ENCODE measurements at regions not wholly inside any gene's neighbourhood (a gene's known extent, or its start where the extent isn't known, plus 50 kb on each side); places are given as distances from the start of the nearest gene placed in this dataset.

DNA sequence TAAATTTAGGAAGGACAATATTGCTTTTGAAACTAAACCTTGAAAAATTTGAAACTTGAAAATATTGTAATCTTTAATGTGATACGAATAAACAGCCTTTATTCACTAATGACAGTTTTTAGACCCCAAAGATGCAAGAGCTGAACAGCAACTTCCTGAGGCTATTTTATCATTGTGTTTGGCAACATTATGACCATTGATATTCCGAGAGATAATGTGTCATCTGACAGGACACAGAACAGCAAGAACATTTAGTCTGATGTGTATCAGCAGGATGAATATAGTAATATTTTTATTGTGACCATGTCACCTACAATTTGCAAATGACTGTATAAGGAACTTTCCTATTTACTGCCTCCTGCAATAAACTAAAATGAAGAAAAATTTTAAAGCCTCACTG lies 316.0 kb downstream of the ADAM29 start:
- TF ChIP-seq, protein P1, sequence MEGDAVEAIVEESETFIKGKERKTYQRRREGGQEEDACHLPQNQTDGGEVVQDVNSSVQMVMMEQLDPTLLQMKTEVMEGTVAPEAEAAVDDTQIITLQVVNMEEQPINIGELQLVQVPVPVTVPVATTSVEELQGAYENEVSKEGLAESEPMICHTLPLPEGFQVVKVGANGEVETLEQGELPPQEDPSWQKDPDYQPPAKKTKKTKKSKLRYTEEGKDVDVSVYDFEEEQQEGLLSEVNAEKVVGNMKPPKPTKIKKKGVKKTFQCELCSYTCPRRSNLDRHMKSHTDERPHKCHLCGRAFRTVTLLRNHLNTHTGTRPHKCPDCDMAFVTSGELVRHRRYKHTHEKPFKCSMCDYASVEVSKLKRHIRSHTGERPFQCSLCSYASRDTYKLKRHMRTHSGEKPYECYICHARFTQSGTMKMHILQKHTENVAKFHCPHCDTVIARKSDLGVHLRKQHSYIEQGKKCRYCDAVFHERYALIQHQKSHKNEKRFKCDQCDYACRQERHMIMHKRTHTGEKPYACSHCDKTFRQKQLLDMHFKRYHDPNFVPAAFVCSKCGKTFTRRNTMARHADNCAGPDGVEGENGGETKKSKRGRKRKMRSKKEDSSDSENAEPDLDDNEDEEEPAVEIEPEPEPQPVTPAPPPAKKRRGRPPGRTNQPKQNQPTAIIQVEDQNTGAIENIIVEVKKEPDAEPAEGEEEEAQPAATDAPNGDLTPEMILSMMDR (IDR thresholded peaks at IDR 0.05; ENCODE audit: extremely low read depth, missing control alignments) = no peak
- DNase-seq (ENCODE audit: low spot score) = no peak

DNA sequence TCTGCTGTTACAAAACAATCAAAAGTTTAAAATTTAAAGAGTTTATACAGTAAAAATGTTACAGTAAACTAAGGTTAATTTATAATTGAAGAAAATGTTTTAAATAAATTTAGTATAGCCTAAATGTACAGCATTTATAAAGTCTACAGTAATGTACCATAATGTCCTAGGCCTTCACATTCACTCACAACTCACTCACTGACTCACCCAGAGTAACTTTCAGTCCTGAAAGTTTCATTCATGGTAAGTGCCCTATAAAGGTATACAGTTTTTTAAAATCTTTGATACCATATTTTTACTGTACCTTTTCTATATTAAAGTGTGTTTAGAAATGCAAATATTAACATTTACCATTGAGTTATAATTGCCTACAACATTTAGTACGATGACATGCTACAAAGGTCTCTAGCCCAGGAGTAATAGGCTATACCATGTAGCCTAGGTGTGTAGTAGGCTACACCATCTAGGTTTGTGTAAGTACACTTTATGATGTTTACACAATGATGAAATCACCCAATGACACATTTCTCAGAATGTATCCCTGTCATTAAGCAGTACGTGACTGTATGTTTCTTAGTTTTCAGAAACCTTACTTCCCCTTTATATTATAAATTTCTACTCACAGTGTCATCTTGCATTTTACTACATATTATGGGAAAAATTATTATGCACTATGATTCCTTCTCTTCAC lies 320.8 kb downstream of the ADAM29 start:
- TF ChIP-seq, protein P1 (IDR thresholded peaks at IDR 0.05; ENCODE audit: extremely low read depth, missing control alignments) = no peak
- DNase-seq (ENCODE audit: low spot score) = no peak

DNA sequence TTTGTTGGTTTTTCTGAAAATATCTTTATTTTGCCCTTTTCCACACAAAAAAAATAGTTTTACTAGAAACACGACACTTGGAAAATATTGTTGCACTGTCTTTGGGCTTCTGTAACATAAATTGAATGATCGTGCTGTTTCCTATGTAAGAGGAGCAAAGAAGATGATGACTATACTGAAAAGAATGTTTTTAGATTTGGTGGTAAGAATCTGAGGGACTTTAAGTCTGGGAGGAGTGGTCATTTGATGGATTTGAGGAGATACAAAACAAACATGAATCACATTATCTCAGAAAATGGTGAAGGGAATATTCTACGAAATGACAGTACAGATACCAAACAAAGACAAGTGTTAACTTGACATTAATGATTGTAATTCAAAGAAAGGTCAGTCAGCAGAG lies 328.8 kb downstream of the ADAM29 start:
- DNase-seq (ENCODE audit: low spot score) = no peak

DNA sequence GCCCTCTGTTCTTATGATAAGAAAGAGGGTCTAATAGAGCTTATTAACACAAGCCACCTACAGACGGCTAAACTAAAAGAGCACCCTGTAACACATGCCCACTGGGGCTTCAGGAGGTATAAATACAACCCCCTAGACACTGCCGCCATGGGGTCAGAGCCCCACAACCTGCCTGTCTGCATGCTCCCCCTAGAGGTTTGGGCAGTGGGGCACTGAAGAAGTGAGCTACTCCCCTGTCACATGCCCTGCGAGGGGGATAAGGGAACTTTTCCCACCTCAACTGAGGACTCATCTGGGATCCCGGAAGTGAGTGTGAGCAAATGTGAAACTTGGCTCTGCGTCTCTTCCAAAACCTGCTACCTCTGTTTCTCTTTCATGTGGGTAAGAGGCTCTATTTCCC lies 334.5 kb downstream of the ADAM29 start:
- no peak for DNase-seq (ENCODE audit: low spot score)
- TF ChIP-seq, protein P1 (IDR thresholded peaks at IDR 0.05; ENCODE audit: extremely low read depth, missing control alignments) = no peak

More for the DNA sequence above, 328.8 kb downstream of the ADAM29 start:
- TF ChIP-seq, protein P1 (IDR thresholded peaks at IDR 0.05; ENCODE audit: extremely low read depth, missing control alignments) = no peak

DNA sequence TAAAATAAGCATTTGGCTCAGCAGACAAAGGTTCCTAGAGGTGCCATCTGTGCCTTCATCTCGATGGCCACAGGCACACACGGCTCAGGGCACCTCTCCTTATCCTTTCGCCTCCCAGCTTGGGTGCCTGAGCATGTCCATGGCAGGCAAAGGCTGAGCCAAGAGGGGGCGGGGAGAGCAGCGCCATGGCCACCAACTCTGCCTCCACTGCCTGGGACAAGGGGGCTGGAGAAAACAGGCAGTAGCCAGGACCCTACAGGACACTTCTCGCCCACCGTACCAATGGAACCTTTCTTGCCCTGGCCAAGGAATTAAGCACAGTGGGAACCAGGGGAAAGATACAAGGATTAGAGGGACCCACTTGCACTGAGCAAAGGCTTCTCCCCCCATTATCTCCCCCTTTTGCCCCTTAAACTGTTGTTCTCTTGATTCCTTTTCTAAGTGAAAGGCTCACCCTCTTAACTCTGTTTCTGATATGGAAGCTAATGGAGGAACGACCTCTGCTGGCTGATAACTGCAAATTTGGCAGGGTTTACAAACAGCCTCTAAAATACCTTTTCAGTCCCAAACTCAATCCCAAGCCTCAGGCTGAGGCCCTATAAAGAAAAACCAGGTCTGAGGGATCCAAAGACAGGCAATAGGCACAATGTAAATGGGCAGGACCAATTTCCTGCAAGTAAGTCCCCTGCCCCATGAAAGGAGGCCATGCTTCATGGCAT lies 335.2 kb downstream of the ADAM29 start:
- TF ChIP-seq, protein P1 (IDR thresholded peaks at IDR 0.05; ENCODE audit: extremely low read depth, missing control alignments) = no peak
- DNase-seq (ENCODE audit: low spot score) = no peak

DNA sequence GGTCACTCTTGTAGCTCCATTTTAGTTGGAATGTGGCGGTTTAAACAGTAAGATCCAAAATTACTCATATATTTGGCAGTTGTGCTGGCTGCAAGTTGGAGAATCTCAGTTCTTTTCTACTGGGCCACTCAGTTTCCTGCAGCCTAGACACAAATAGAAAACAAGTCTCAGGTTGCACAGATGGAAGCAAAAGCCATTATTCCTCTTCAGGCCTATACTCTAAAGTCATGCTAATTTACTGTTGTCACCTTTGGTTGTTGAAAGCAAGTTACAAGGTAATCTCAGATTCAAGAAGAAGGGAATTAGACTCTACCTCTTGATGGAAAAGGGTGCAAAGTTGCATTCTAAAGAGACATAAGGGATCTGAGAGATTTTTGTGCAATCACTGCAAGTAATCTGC lies 345.4 kb downstream of the ADAM29 start:
- no peak for DNase-seq (ENCODE audit: low spot score)
- TF ChIP-seq, protein P1 (IDR thresholded peaks at IDR 0.05; ENCODE audit: extremely low read depth, missing control alignments) = no peak

DNA sequence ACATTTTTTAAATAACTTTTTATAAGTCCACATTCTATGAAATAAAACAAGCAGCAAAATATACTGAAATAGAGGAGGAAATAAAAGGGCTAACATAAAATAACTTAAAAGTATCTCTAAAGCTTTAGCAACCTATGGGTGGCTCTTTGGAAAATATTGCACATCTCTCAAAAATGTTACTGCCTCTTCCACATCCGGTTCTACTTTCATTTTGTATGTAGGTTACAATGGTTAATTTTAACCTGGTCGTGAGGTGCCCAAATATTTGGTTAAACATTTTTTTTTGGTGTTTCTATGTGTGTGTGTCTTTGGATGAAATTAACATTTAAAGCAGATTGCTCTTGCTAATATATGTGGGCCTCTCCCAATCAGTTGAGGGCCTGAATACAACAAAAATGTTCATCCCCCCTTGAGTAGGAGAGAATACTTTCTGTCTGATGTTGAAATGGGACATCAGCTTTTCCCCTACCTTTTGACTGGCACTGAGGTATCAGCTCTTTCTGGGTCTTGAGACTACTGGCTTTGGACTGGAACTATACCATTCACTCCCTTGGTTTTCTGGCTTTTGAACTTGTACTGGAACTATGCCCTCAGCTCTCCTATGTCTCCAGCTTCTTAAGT lies 353.0 kb downstream of the ADAM29 start:
- TF ChIP-seq, protein P1 (IDR thresholded peaks at IDR 0.05; ENCODE audit: extremely low read depth, missing control alignments) = no peak
- no peak for DNase-seq (ENCODE audit: low spot score)

Measured in GM20000 (cell line).